NOMO-1 treated with DMSO at 0.1 percent for 48 hours (cell line): ENCODE measurements at regions not wholly inside any gene's neighbourhood (a gene's known extent, or its start where the extent isn't known, plus 50 kb on each side); places are given as distances from the start of the nearest gene placed in this dataset.
A peak's percentile ranks its signal among the peaks of the same experiment; 100 is the strongest.

Source experiments
- DNase-seq: peaks from one replicate; lab custom pipeline; 2025; ENCODE audit not compliant: unreplicated experiment; lab: John Stamatoyannopoulos, UW

DNA sequence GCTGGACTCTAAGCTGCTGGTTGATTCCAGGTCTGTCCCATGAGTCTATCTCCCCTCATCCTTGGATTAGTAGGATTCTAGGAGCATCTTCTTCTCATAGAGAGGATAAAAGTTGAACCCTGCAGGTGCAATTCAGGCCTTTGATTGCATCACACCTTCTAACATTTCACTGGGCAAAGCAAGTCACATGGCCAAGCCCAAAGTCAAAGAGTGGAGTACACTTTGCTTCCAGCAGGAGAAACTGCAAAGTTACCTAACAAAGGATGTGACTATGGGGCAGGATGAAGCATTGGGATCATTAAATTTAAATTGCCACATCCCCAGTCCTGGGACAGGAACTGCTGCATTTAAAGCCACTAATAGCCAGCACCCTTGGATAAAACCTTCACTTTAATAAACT is 51.0 kb upstream of the EGFLAM start:
- DNase-seq: no peak

DNA sequence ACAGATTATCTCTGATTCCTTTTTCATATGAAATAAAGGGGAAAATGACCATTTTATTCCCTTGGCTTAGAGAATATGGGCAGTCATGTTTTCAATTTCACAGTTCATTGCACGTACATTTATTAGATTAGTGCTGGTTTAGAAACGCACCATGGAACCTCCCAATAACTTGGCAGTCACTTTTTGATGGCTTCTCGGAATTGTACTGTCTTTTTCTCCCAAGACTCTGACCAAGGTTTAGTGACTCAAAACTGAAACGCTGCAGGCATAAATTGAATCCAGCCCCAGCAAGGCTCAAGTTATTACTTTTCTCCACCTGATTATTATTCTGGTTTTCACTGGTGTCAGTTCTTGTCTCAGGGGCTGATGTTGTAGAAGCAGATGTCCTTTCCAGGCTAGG is 55.6 kb upstream of the EGFLAM start:
- no peak for DNase-seq

- DNase-seq: no peak
Measured at GRCh38 chr5:38200872-38201557, 57.3 kb upstream of the EGFLAM start.

- no peak for DNase-seq
Measured at GRCh38 chr5:38197118-38197517, 61.2 kb upstream of the EGFLAM start.

GRCh38 chr5:38193015-38193581 is 65.3 kb upstream of the EGFLAM start:
- peak; percentile 81 for DNase-seq

DNA sequence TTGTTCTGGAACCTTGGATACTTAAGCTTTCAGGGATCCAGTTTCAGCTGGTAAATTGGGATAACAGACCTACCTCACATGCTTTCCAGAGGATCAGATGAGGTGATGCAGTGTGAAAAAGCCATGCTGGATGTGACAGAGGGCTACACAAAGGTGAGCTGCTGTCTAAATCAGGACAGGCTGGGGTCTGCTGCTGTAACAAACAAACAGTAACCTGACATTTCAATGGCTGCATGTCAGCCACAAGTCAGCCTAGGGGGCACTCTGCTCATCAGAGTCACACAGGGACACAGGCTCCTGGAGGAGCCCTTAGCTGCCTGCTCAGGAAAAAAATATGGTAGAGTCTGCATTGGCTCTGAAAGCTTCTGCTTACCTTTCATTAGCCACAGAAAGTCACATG is 66.7 kb upstream of the EGFLAM start:
- DNase-seq: no peak

GRCh38 chr5:38190111-38190510 is 68.2 kb upstream of the EGFLAM start:
- DNase-seq: no peak

GRCh38 chr5:38189081-38189504 is 69.3 kb upstream of the EGFLAM start:
- DNase-seq: no peak

DNA sequence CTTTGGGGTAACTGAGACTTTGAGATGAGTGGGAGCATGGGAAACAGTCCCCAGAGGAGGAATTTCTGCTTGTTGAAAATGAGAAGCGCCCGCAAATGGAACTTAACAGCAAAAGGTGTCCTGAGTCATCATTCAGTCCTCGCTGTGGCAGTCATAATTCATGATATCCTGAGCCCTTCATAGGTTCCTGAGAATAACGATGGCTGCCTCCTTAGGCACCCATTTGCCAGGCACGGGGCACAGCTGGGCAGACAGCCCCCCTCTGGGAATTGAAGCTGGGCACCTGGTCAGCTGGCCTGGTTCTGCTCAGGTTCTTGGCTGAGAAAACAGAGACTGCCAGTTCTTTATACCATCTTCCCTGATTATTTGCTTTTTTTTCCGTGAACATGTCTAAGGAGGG is 69.8 kb upstream of the EGFLAM start:
- DNase-seq: no peak

DNA sequence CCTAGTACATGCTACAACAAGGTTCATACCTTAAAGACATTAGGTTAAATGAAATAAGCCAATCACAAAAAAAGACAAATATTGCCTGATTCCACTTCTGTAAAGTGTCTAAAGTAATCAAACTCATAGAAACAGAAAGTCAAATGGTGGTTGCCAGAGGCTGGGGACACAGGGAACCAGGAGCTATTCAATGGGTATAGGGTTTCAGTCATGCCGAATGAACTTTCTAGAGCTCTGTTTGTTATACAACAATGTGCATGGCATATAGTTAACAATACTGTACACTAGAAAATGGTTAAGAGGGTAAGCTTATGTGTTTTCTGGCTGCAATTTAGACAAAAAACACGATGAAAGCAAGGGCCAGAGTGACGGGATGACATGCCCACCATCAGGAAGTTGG is 70.8 kb upstream of the EGFLAM start:
- no peak for DNase-seq

- DNase-seq: no peak
Measured at GRCh38 chr5:38184627-38185026, 73.7 kb upstream of the EGFLAM start.

DNA sequence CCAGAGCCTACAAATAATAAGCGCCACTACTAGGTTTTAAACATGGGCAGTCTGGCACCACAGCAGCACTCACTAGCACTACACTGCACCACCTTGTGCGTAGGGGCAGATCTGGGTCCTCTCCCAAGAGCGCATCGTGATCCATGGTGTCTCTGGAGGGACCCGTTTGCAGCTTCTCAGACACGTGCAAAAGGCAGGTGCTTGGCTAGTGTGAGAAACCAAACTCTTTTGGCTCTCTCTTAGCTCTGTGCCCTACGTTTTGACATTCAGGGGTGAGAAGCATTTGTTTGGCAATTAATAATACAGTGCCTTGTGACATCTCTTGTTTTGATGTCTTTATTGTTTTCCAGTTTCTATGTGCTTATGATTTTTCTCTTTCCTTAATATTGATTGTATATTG is 75.4 kb upstream of the EGFLAM start:
- DNase-seq: no peak

DNA sequence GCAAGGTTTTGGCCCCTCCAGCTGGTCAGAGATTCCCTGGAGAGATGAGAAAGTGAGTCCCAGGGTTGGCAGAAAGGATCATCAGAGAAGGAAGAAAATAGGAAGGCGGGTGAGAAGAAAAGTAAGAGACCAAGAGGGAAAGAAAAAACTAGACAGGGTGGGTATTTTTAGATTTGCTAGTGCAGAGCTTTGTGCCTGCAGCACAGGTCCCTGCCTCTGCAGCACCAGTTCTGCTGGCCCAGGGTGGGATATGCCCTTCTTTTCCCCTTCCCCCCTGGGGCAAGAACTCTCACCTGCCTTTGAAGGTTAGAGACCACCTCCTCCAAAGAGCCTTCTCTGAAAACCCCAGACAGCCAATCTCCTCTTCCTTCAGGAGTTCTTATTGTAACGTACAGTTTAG is 90.3 kb upstream of the EGFLAM start:
- DNase-seq: no peak

GRCh38 chr5:38167562-38167996 is 90.8 kb upstream of the EGFLAM start:
- DNase-seq: no peak

- DNase-seq: no peak
Measured at GRCh38 chr5:38166832-38167231, 91.5 kb upstream of the EGFLAM start.

DNA sequence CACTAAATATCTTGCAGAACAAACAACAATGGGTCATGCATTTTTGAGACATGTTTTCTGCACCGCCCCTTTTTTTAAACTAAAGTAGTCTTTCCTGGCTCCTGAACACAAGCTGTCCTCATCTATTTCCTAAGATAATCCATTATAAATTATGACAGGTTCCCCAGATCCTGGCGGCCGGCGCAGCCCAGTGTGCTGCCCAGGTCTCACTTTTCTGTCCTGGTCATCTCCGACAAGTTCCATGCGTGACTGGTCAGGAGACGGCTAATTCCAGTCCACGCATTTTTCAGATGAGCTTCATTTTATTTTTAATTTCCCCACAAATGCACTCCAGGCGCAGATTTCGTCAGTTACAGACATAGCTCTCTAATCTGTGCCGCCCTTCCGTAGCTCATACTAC is 92.9 kb upstream of the EGFLAM start:
- no peak for DNase-seq

DNA sequence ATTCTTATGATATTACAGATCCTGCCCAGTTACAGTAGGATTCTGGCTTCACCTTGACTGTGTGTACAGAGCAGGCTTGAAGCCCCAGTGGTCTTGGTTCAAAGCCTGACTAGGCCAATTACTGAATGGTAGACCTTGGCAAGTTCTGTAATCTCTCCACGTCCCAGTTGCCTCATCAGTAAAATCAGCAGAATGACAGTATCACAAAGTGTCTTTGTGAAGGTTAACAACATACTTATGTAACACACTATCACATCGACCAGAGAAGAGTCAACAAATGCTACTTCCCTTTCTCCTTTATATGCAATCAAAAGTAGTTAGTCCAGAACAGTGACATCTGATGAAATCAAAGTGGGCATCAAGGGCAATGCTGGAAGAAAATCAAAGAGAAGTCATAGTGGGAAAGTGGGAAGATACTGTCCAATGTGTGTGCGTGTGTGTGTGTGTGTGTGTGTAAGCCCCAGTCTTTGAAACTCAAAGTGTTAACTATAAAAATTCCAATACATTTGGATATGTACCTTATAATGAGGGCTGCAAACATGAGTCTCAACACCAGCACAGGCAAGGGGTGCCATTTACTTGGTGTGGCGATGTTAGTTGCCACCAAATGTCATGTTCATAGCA is 93.5 kb upstream of the EGFLAM start:
- DNase-seq: no peak

DNA sequence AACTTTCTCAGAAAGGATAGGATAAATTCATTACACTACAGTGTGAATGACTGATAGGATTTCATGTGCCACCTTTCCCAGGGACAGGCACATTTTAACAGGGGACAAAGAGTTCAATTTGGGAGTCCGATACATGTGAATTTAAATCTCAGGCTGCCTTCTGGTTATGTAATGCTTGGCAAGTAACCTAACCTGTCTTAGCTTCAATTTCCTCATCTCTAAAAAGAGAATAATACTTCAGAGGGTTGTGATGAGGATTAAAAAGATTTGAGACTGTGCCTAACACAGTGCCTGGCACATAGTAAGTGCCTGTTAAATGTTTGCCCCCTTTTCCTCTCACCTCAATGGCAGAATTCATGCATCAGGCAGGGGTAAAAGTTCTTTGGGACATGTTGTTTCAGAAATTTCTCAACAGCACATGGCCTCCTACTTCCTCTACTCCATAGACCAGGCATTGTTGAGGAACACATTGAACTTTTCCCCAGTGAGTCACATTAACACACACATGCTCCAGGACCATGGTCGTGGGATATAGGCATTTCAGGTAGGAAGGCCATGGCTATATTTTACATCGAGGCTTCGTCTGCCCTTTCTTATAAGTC is 94.6 kb upstream of the EGFLAM start:
- no peak for DNase-seq

DNA sequence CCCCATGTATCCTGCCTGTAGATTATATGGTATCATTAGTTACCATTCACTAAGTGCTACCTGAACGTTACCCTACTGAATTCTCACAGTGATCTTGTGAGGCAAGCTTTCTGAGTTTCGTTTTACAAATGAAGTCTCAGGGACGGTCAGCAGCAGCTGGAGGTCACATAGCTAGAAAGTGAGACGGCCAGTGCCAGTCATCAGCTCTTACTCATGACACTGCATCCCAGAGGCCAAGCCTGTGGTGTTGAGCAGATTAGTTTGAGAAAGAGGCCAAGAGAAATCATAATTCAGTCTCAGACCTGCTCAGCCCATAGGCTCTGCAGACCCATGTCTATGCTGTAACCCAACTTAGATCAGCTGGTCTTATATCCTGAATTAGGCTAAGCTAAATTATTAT is 95.7 kb upstream of the EGFLAM start:
- DNase-seq: no peak

- no peak for DNase-seq
Measured at GRCh38 chr5:38157024-38157423, 101.3 kb upstream of the EGFLAM start.

- no peak for DNase-seq
Measured at GRCh38 chr5:38154615-38155204, 103.6 kb upstream of the EGFLAM start.

- DNase-seq: no peak
Measured at GRCh38 chr5:38151878-38152277, 106.5 kb upstream of the EGFLAM start.
